CD4-positive, CD25-positive, alpha-beta regulatory T cell (primary cell): ENCODE measurements at regions not wholly inside any gene's neighbourhood (a gene's known extent, or its start where the extent isn't known, plus 50 kb on each side); places are given as distances from the start of the nearest gene placed in this dataset.

Source experiments
- ATAC-seq, 2 donors: fragments of 150-1000 bp; cut with Tn5 transposase; one replicate each; pipeline ENCODE4 v1.10.0; 2021; ENCODE audit warnings: low read depth in 2 of 2, moderate number of reproducible peaks in 2 of 2, moderate library complexity in 1 of 2
- DNase-seq, 3 donors: peaks; one replicate each; pipeline versions ENCODE4 v3.0.0 to v3.0.0-alpha.2; 2012 to 2022; ENCODE audit warnings: mixed read lengths in 1 of 3
- H3K27ac ChIP-seq: one replicate; pipeline ENCODE4 v1.7.0; 2013; ENCODE audit warnings: mild to moderate bottlenecking, low read length; ENCODE audit not compliant: insufficient read depth, poor library complexity, severe bottlenecking
- H3K27me3 ChIP-seq: one replicate; pipeline ENCODE4 v1.7.0; 2013; ENCODE audit warnings: low read length; ENCODE audit not compliant: control insufficient read depth, insufficient read depth
- H3K36me3 ChIP-seq: one replicate; pipeline ENCODE4 v1.7.0; 2013; ENCODE audit warnings: mild to moderate bottlenecking, low read length, moderate library complexity; ENCODE audit not compliant: control insufficient read depth, insufficient read depth
- H3K4me1 ChIP-seq: 2 replicates; pipeline ENCODE4 v1.7.0; 2013; ENCODE audit warnings: mild to moderate bottlenecking, low read length; ENCODE audit not compliant: insufficient read depth, control insufficient read depth, poor library complexity, severe bottlenecking
- H3K4me3 ChIP-seq: one replicate; pipeline ENCODE4 v1.7.0; 2013; ENCODE audit warnings: low read depth, mild to moderate bottlenecking, low read length, moderate library complexity
- H3K9me3 ChIP-seq, 2 experiments: 1 replicate in 1 of 2; 2 replicates in 1 of 2; pipeline ENCODE4 v1.7.0; 2013; ENCODE audit warnings: low read length in 2 of 2, mild to moderate bottlenecking in 1 of 2, moderate library complexity in 1 of 2; ENCODE audit not compliant: control insufficient read depth in 2 of 2
- H3K27ac Mint-ChIP-seq, 3 donors: one replicate each; pipeline ENCODE4 v1.8.0; 2020 to 2022; ENCODE audit warnings: mild to moderate bottlenecking in 3 of 3, mixed read lengths in 3 of 3, moderate library complexity in 2 of 3
- H3K27me3 Mint-ChIP-seq: one replicate; pipeline ENCODE4 v1.8.0; 2022; ENCODE audit warnings: mild to moderate bottlenecking, mixed read lengths
- H3K36me3 Mint-ChIP-seq: one replicate; pipeline ENCODE4 v1.8.0; 2020; ENCODE audit warnings: mixed read lengths
- H3K4me1 Mint-ChIP-seq, 4 donors: one replicate each; pipeline ENCODE4 v1.8.0; 2020 to 2022; ENCODE audit warnings: mixed read lengths in 4 of 4, mild to moderate bottlenecking in 1 of 4
- H3K4me3 Mint-ChIP-seq, 4 donors: one replicate each; pipeline ENCODE4 v1.8.0; 2020 to 2022; ENCODE audit warnings: mild to moderate bottlenecking in 4 of 4, mixed read lengths in 4 of 4, moderate library complexity in 3 of 4
- H3K9me3 Mint-ChIP-seq, 7 donors: one replicate each; pipeline ENCODE4 v1.8.0; 2020 to 2022; ENCODE audit warnings: mixed read lengths in 7 of 7, mild to moderate bottlenecking in 3 of 7, moderate library complexity in 2 of 7

DNA sequence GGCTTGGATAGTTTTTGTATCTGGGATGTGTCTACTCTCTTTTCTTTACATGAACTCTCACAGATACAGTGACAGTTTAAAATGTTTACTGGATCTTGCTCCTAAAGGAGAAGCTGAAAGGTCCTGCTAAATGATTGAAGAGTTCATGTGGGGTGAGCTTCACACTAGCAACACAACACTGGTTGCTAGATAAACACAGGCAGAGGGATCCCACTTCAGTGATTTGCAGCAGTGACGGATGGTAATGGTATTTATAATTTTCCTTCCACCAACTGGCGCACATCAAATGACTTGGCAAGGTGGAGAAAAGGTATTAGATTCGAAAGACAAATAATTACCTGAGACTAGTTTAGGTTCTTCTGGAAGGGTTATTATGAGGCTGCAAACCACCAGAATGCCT, 270.2 kb downstream of the TBX15 start:
- Mint-ChIP-seq H3K36me3 (no peaks in the 10 kb centered on the region), H3K4me1 (no peaks in the 10 kb centered on the region), H3K27ac (no peak overlapping the region), H3K4me3 (no peak overlapping the region), H3K27me3 (no peaks in the 10 kb centered on the region), H3K9me3 (peaks cover 0 to 8% (median 2%) of the 10 kb centered on the region in 7 donors)
- H3K4me3 ChIP-seq, result no peak overlapping the region
- H3K27me3 ChIP-seq, result no peaks in the 10 kb centered on the region
- no peak overlapping the region for H3K27ac ChIP-seq
- no peaks in the 10 kb centered on the region for H3K9me3 ChIP-seq
- ATAC-seq, result no peak
- H3K36me3 ChIP-seq, result no peaks in the 10 kb centered on the region
- H3K4me1 ChIP-seq, result no peaks in the 10 kb centered on the region
- DNase-seq, result no peak

DNA sequence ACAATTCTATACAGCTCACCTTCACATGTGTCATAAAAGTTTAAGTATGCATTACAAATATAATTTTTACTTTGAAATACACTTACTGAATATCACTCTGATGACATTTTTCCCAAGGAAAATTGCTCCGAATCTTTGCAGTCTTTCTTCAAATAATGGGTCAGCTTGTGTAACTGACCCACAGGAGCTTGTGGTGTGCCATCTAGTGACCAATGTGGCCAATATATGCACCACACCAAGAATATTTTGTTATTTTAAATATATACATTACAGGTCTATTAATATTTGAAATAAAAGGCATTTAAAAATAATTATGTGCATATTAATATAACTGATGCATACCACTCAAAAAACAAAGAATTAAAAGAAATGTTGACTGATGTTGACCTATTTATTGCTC, 271.4 kb downstream of the TBX15 start:
- ATAC-seq (no peak), DNase-seq (no peak)
- H3K27ac ChIP-seq, result no peak overlapping the region
- H3K9me3 Mint-ChIP-seq, result peaks cover 0 to 8% (median 4%) of the 10 kb centered on the region in 7 donors
- H3K36me3 ChIP-seq, result no peaks in the 10 kb centered on the region
- H3K4me1 ChIP-seq, result no peaks in the 10 kb centered on the region
- no peaks in the 10 kb centered on the region for H3K9me3 ChIP-seq
- H3K4me3 Mint-ChIP-seq, result no peak overlapping the region
- no peaks in the 10 kb centered on the region for H3K36me3 Mint-ChIP-seq
- no peak overlapping the region for H3K27ac Mint-ChIP-seq
- no peaks in the 10 kb centered on the region for H3K27me3 ChIP-seq
- H3K27me3 Mint-ChIP-seq, result no peaks in the 10 kb centered on the region
- no peak overlapping the region for H3K4me3 ChIP-seq
- H3K4me1 Mint-ChIP-seq, result no peaks in the 10 kb centered on the region

- Histone ChIP-seq H3K27ac (no peak overlapping the region), H3K9me3 (no peaks in the 10 kb centered on the region), H3K27me3 (no peaks in the 10 kb centered on the region), H3K4me3 (no peak overlapping the region), H3K4me1 (no peaks in the 10 kb centered on the region), H3K36me3 (no peaks in the 10 kb centered on the region)
- DNase-seq, result no peak
- Mint-ChIP-seq H3K27ac (no peak overlapping the region), H3K4me3 (no peak overlapping the region), H3K9me3 (peaks cover 0 to 10% (median 4%) of the 10 kb centered on the region in 7 donors), H3K27me3 (no peaks in the 10 kb centered on the region), H3K36me3 (no peaks in the 10 kb centered on the region), H3K4me1 (no peaks in the 10 kb centered on the region)
- no peak for ATAC-seq
These were observed 276.8 kb downstream of the TBX15 start for GRCh38 chr1:118711356-118711755.

DNA sequence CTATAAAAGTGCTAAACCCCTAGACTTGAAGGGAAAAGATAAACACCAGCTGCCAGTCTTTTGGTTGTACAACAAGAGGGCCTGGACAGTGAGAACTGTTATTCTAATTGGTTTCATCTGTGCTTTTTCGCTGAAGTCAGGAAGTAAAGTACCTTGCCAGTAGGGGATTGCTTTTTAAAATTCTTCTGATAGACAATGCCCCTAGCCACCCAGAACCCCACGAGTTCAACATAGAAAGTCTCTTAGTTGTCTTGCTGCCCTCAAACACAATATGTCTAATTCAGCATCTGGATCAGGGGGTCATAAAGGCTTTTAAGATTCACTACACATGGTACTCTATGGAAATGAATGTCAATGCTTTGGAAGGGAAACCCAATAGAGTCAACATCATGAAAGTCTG, 289.2 kb downstream of the TBX15 start:
- no peak for ATAC-seq
- no peaks in the 10 kb centered on the region for H3K27me3 ChIP-seq
- Mint-ChIP-seq H3K27ac (no peak overlapping the region), H3K9me3 (peaks cover 6 to 30% (median 12%) of the 10 kb centered on the region in 7 donors), H3K27me3 (peaks cover 4% of the 10 kb centered on the region), H3K4me1 (no peaks in the 10 kb centered on the region), H3K36me3 (no peaks in the 10 kb centered on the region), H3K4me3 (no peak overlapping the region)
- H3K27ac ChIP-seq, result no peak overlapping the region
- no peaks in the 10 kb centered on the region for H3K4me1 ChIP-seq
- no peaks in the 10 kb centered on the region for H3K36me3 ChIP-seq
- no peak for DNase-seq
- no peaks in the 10 kb centered on the region for H3K9me3 ChIP-seq
- no peak overlapping the region for H3K4me3 ChIP-seq

DNA sequence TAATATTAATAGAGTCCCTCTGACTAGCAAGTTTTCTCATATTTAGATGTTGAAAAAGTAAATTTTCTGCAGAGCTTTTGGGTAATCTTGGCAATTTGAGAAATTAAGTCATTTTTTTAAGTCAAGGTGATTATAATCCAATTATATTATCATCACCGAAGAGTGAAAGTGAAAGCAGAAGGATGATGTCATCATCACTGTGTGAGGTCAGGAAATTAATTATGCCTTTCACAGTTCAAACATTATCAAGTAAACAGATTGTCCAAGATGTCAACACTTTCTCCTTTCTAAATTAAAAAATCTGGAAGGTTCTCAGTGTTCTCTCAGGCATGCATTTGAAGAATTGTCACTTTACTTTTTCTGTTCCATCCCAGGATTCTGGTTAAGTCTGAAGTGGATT, 296.0 kb downstream of the TBX15 start:
- DNase-seq (no peak), ATAC-seq (no peak)
- no peaks in the 10 kb centered on the region for H3K36me3 ChIP-seq
- Mint-ChIP-seq H3K9me3 (peaks cover 0 to 18% (median 4%) of the 10 kb centered on the region in 7 donors), H3K36me3 (no peaks in the 10 kb centered on the region), H3K4me3 (no peak overlapping the region), H3K4me1 (peaks cover 0 to 5% (median 0%) of the 10 kb centered on the region in 4 donors), H3K27ac (no peak overlapping the region), H3K27me3 (peaks cover 4% of the 10 kb centered on the region)
- no peaks in the 10 kb centered on the region for H3K27me3 ChIP-seq
- no peak overlapping the region for H3K27ac ChIP-seq
- H3K9me3 ChIP-seq, result no peaks in the 10 kb centered on the region
- no peaks in the 10 kb centered on the region for H3K4me1 ChIP-seq
- H3K4me3 ChIP-seq, result no peak overlapping the region

DNA sequence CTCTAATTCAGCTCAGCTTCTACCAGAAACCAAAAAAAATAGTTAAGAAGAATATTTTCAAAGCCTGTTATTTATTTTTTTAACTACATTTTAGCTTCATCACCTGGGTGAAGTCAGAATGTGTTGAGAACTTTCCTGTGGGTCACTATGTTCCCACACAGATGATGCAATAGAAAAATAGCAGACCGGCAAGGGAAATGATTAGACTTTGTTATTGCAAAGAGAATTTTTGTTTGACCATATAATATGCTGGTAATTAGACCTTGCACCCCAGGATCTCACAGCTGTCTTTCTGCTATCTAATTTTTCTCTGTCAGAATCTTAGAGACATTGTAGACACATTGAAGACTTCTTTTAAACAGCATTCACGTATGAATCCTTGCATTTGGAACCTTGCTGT, 299.3 kb downstream of the TBX15 start:
- peaks cover 0 to 5% (median 4%) of the 10 kb centered on the region in 7 donors for H3K9me3 Mint-ChIP-seq
- H3K4me3 Mint-ChIP-seq, result no peak overlapping the region
- DNase-seq (no peak), ATAC-seq (no peak)
- H3K27ac ChIP-seq, result no peak overlapping the region
- H3K27me3 ChIP-seq, result no peaks in the 10 kb centered on the region
- no peak overlapping the region for H3K4me3 ChIP-seq
- peaks cover 0 to 5% (median 0%) of the 10 kb centered on the region in 4 donors for H3K4me1 Mint-ChIP-seq
- H3K27me3 Mint-ChIP-seq, result no peaks in the 10 kb centered on the region
- H3K36me3 ChIP-seq, result no peaks in the 10 kb centered on the region
- no peak overlapping the region for H3K27ac Mint-ChIP-seq
- no peaks in the 10 kb centered on the region for H3K9me3 ChIP-seq
- H3K36me3 Mint-ChIP-seq, result no peaks in the 10 kb centered on the region
- no peaks in the 10 kb centered on the region for H3K4me1 ChIP-seq

- H3K27ac ChIP-seq, result no peak overlapping the region
- H3K4me1 Mint-ChIP-seq, result no peaks in the 10 kb centered on the region
- no peaks in the 10 kb centered on the region for H3K27me3 Mint-ChIP-seq
- H3K4me3 Mint-ChIP-seq, result no peak overlapping the region
- H3K9me3 ChIP-seq, result peaks cover 2 to 4% of the 10 kb centered on the region in 2 experiments
- no peaks in the 10 kb centered on the region for H3K36me3 ChIP-seq
- no peak for ATAC-seq
- no peaks in the 10 kb centered on the region for H3K36me3 Mint-ChIP-seq
- DNase-seq, result no peak
- H3K9me3 Mint-ChIP-seq, result peaks cover 0 to 18% (median 9%) of the 10 kb centered on the region in 7 donors
- H3K4me3 ChIP-seq, result no peak overlapping the region
- H3K4me1 ChIP-seq, result no peaks in the 10 kb centered on the region
- H3K27ac Mint-ChIP-seq, result no peak overlapping the region
- no peaks in the 10 kb centered on the region for H3K27me3 ChIP-seq
These were observed 326.3 kb downstream of the TBX15 start for GRCh38 chr1:118661769-118662320.

- peaks cover 0 to 15% (median 9%) of the 10 kb centered on the region in 7 donors for H3K9me3 Mint-ChIP-seq
These were observed 327.4 kb downstream of the TBX15 start for GRCh38 chr1:118660769-118661168.

More at GRCh38 chr1:118660769-118661168, 327.4 kb downstream of the TBX15 start:
- H3K27me3 Mint-ChIP-seq, result no peaks in the 10 kb centered on the region
- Histone ChIP-seq H3K36me3 (no peaks in the 10 kb centered on the region), H3K4me3 (no peak overlapping the region), H3K9me3 (peaks cover 2 to 4% of the 10 kb centered on the region in 2 experiments), H3K4me1 (no peaks in the 10 kb centered on the region), H3K27me3 (no peaks in the 10 kb centered on the region), H3K27ac (no peak overlapping the region)
- no peak overlapping the region for H3K27ac Mint-ChIP-seq
- no peak overlapping the region for H3K4me3 Mint-ChIP-seq
- ATAC-seq (no peak), DNase-seq (no peak)
- no peaks in the 10 kb centered on the region for H3K36me3 Mint-ChIP-seq
- H3K4me1 Mint-ChIP-seq, result no peaks in the 10 kb centered on the region
